BE2C (cell line): ENCODE measurements at regions not wholly inside any gene's neighbourhood (a gene's known extent, or its start where the extent isn't known, plus 50 kb on each side); places are given as distances from the start of the nearest gene placed in this dataset.

Experiments
- DNase-seq: peaks from one replicate; pipeline ENCODE4 v3.0.0-alpha.2; 2020
- H3K27me3 ChIP-seq: fragments of 250-450 bp; sonication (Bioruptor Pico); 2 replicates; pipeline ENCODE4 v1.5.1; 2020; ENCODE audit warnings: mild to moderate bottlenecking
- H3K36me3 ChIP-seq: fragments of 250-450 bp; sonication (Bioruptor Pico); 2 replicates; pipeline ENCODE4 v1.5.1; 2020; ENCODE audit warnings: mild to moderate bottlenecking
- H3K4me1 ChIP-seq: fragments of 250-450 bp; sonication (Bioruptor Pico); 2 replicates; pipeline ENCODE4 v1.5.1; 2020
- H3K4me3 ChIP-seq: 2 replicates; pipeline ENCODE4 v1.5.1; 2011; ENCODE audit warnings: low read depth, low read length
- H3K9me3 ChIP-seq: fragments of 250-450 bp; sonication (Bioruptor Pico); 2 replicates; pipeline ENCODE4 v1.5.1; 2020
- CTCF ChIP-seq: IDR thresholded peaks from 2 replicates; pipeline ENCODE4 v1.5.1; 2012; ENCODE audit warnings: mild to moderate bottlenecking, low read depth, low read length

- Histone ChIP-seq H3K4me1 (no peaks in the 10 kb centered on the region), H3K4me3 (no peak overlapping the region), H3K27me3 (no peaks in the 10 kb centered on the region), H3K36me3 (no peaks in the 10 kb centered on the region), H3K9me3 (no peaks in the 10 kb centered on the region)
- DNase-seq: no peak
- no peak for TF ChIP-seq CTCF
Measured at GRCh38 chr2:181367906-181368435, 89.2 kb upstream of the ITGA4 start.

- H3K4me3 ChIP-seq: no peak overlapping the region
- DNase-seq: no peak
- TF ChIP-seq CTCF: no peak
- no peaks in the 10 kb centered on the region for H3K9me3 ChIP-seq
- H3K4me1 ChIP-seq: no peaks in the 10 kb centered on the region
- H3K27me3 ChIP-seq: no peaks in the 10 kb centered on the region
- no peaks in the 10 kb centered on the region for H3K36me3 ChIP-seq
Measured at GRCh38 chr2:181370126-181370525, 87.1 kb upstream of the ITGA4 start.

DNA sequence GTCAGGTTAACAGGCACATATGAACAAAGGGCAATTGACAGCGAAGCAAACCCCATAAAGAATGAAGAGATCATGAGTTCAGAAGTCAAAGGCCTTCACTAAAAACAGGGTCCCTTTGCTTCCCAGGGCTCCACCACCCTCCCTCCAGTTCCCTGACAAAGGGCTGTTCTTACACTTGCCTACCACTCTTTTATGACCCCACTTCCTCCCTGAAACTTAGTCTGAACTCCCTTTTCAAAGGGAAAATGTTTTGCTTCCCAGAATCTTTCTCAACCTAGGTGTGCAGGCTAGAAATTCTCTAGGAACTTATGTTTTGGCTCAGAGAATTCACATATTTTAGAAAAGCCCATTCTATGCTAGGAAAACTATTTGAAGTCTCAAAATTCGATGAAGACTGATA lies 86.0 kb upstream of the ITGA4 start:
- Histone ChIP-seq H3K27me3 (no peaks in the 10 kb centered on the region), H3K9me3 (no peaks in the 10 kb centered on the region), H3K4me1 (no peaks in the 10 kb centered on the region), H3K4me3 (no peak overlapping the region), H3K36me3 (no peaks in the 10 kb centered on the region)
- no peak for DNase-seq
- no peak for TF ChIP-seq CTCF

DNA sequence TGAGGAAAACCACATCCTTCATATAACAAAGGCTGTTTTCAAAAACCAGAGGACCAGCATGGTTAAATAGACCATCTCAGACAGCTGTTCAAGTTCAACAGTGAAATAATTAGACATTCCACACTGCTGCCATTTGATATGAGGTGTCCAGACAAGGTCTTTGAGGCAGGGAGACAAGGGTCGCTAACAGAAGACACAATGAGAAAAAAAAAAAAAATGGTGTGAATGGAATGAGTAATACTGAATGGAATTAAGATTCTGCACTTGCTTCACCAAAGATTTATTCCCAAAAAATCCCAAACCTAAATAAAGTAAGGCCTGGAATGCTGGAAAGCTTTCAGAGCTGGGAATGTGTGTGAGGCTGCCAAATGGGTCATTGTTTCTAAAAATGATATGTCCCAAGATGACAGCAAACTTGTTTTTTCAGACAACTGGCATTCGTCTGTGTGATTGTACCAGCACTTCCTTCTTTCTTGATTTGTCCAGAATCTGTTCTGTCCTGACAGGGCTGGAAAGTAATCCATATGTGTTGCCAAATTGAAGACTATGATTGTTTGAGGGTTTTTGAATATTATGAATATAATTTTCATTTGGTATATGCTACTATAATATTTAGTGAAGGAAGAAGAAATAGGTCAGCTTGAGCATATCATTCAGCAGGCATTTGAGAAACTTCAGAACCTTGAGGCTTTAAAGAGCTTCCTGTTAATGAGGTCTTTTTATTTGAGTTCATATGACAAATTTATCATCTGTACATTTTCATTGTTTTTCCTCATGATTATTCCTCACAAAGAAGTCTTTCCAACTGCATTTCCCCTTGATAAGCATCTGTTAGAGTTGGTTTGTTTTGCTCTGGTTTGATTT lies 85.2 kb upstream of the ITGA4 start:
- no peak for DNase-seq

GRCh38 chr2:181372646-181373040 lies 84.5 kb upstream of the ITGA4 start:
- Histone ChIP-seq H3K4me1 (no peaks in the 10 kb centered on the region), H3K27me3 (no peaks in the 10 kb centered on the region), H3K9me3 (no peaks in the 10 kb centered on the region), H3K4me3 (no peak overlapping the region), H3K36me3 (no peaks in the 10 kb centered on the region)
- TF ChIP-seq CTCF: no peak
- no peak for DNase-seq

More for the DNA sequence above, 85.2 kb upstream of the ITGA4 start:
- no peaks in the 10 kb centered on the region for H3K36me3 ChIP-seq
- no peak for TF ChIP-seq CTCF
- H3K4me1 ChIP-seq: no peaks in the 10 kb centered on the region
- no peaks in the 10 kb centered on the region for H3K27me3 ChIP-seq
- no peaks in the 10 kb centered on the region for H3K9me3 ChIP-seq
- no peak overlapping the region for H3K4me3 ChIP-seq
